Adrenal gland (tissue), 5 donors: ENCODE measurements at regions not wholly inside any gene's neighbourhood (a gene's known extent, or its start where the extent isn't known, plus 50 kb on each side); places are given as distances from the start of the nearest gene placed in this dataset.

ENCODE experiments used
- POLR2A ChIP-seq, 2 donors: fragments of 450-650 bp; IDR thresholded peaks; one replicate each; pipeline ENCODE4 v1.6.1; 2017; ENCODE audit warnings: antibody characterized with exemption in 2 of 2, mild to moderate bottlenecking in 2 of 2, moderate library complexity in 1 of 2
- TF ChIP-seq, protein P1 (sequence below), 6 experiments: fragments of 450-650 bp in 4 of 6; fragments of 200-600 bp in 2 of 6; sonication (generic) in 1 of 6; IDR thresholded peaks; 1 replicate in 5 of 6; 2 replicates in 1 of 6; pipeline versions ENCODE4 v1.5.1 to v1.8.0; 2016 to 2021; ENCODE audit warnings: antibody characterized with exemption in 6 of 6, mild to moderate bottlenecking in 2 of 6, moderate library complexity in 1 of 6
- donor health status: DM: no; HTN: no; CAD: no.

DNA sequence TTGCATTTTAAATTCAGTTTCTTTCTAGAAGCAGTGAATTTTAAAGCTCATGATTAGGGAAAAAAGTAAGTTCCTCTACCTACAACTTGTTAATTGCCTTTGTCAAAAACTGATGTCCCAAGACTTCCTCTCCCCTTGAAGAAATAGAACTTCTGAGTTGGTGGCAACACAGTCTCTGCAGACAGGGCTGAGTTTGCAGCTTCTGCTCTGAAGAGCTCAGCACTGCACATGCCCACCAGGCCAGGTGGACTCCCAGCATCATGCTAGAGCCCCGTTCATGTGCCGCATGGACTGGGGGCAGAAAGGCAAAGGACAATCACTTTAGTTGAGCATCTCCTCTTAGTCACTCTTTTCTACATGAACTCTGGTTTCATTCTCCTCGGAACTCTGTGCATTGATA, 620.1 kb downstream of the VRK1 start:
- no peak for TF ChIP-seq POLR2A (IDR thresholded peaks at IDR 0.05)
- TF ChIP-seq, protein P1, sequence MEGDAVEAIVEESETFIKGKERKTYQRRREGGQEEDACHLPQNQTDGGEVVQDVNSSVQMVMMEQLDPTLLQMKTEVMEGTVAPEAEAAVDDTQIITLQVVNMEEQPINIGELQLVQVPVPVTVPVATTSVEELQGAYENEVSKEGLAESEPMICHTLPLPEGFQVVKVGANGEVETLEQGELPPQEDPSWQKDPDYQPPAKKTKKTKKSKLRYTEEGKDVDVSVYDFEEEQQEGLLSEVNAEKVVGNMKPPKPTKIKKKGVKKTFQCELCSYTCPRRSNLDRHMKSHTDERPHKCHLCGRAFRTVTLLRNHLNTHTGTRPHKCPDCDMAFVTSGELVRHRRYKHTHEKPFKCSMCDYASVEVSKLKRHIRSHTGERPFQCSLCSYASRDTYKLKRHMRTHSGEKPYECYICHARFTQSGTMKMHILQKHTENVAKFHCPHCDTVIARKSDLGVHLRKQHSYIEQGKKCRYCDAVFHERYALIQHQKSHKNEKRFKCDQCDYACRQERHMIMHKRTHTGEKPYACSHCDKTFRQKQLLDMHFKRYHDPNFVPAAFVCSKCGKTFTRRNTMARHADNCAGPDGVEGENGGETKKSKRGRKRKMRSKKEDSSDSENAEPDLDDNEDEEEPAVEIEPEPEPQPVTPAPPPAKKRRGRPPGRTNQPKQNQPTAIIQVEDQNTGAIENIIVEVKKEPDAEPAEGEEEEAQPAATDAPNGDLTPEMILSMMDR (IDR thresholded peaks at IDR 0.05): no peak
